Osteocyte (in vitro differentiated cells): ENCODE measurements at regions not wholly inside any gene's neighbourhood (a gene's known extent, or its start where the extent isn't known, plus 50 kb on each side); places are given as distances from the start of the nearest gene placed in this dataset.
"Not testable (repeated sequence)": the region's sequence is repeated elsewhere in the genome, so short reads cannot be mapped to it uniquely, and the experiment has no call there.

Experiments used
- DNase-seq: peaks from one replicate; pipeline ENCODE4 v3.0.0; 2021; ENCODE audit warnings: mixed read lengths; ENCODE audit not compliant: unreplicated experiment; ENCODE audit errors: extremely low spot score
- H3K27ac Mint-ChIP-seq: one replicate; pipeline ENCODE4 v1.8.0; 2021; ENCODE audit warnings: mild to moderate bottlenecking, mixed read lengths; ENCODE audit not compliant: unreplicated experiment
- H3K27me3 Mint-ChIP-seq: one replicate; pipeline ENCODE4 v1.8.0; 2021; ENCODE audit warnings: mixed read lengths; ENCODE audit not compliant: unreplicated experiment
- H3K36me3 Mint-ChIP-seq: one replicate; pipeline ENCODE4 v1.8.0; 2021; ENCODE audit warnings: mixed read lengths; ENCODE audit not compliant: unreplicated experiment
- H3K4me1 Mint-ChIP-seq: one replicate; pipeline ENCODE4 v1.8.0; 2021; ENCODE audit warnings: mixed read lengths; ENCODE audit not compliant: unreplicated experiment
- H3K4me3 Mint-ChIP-seq: one replicate; pipeline ENCODE4 v1.8.0; 2021; ENCODE audit warnings: mild to moderate bottlenecking, moderate library complexity, mixed read lengths; ENCODE audit not compliant: unreplicated experiment
- H3K9me3 Mint-ChIP-seq: one replicate; pipeline ENCODE4 v1.8.0; 2021; ENCODE audit warnings: mixed read lengths; ENCODE audit not compliant: unreplicated experiment
- TF ChIP-seq, protein P1 (sequence below): fragments of 200-600 bp; sonication (generic); IDR thresholded peaks from 2 replicates; pipeline ENCODE4 v1.5.0; 2021; ENCODE audit warnings: antibody characterized with exemption, mild to moderate bottlenecking, moderate library complexity

DNA sequence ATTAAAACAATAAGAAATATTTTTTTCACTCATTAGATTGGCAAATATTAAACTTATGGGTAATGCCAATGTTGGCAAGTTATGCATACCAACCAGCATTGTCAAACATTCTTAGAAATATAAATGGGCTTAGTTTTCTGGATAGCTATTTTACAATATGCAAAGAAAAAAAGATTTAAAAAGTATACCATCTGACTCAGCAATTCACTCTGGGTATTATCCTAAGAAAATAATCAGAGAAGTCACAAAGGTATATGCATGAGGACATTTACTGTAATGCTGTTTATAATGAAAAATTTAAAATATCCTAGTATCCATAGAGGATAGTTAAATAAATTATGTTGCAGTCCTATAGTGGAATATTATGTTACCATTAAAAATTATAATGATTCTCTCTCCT lies 57.4 kb upstream of the PTPDC1 start:
- Mint-ChIP-seq H3K27ac (no peak overlapping the region), H3K4me3 (no peak overlapping the region), H3K27me3 (no peaks in the 10 kb centered on the region), H3K4me1 (peaks cover 20% of the 10 kb centered on the region), H3K36me3 (no peaks in the 10 kb centered on the region), H3K9me3 (peaks cover 7% of the 10 kb centered on the region)
- DNase-seq, result no peak
- TF ChIP-seq, protein P1, sequence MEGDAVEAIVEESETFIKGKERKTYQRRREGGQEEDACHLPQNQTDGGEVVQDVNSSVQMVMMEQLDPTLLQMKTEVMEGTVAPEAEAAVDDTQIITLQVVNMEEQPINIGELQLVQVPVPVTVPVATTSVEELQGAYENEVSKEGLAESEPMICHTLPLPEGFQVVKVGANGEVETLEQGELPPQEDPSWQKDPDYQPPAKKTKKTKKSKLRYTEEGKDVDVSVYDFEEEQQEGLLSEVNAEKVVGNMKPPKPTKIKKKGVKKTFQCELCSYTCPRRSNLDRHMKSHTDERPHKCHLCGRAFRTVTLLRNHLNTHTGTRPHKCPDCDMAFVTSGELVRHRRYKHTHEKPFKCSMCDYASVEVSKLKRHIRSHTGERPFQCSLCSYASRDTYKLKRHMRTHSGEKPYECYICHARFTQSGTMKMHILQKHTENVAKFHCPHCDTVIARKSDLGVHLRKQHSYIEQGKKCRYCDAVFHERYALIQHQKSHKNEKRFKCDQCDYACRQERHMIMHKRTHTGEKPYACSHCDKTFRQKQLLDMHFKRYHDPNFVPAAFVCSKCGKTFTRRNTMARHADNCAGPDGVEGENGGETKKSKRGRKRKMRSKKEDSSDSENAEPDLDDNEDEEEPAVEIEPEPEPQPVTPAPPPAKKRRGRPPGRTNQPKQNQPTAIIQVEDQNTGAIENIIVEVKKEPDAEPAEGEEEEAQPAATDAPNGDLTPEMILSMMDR, result no peak

DNA sequence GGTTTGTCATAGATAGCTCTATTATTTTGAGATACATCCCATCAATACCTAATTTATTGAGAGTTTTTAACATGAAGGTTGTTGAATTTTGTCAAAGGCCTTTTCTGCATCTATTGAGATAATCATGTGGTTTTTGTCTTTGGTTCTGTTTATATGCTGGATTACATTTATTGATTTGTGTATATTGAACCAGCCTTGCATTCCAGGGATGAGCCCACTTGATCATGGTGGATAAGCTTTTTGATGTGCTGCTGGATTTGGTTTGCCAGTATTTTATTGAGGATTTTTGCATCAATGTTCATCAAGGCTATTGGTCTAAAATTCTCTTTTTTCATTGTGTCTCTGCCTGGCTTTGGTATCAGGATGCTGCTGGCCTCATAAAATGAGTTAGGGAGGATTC lies 61.8 kb upstream of the PTPDC1 start:
- not testable (repeated sequence) for H3K4me3 Mint-ChIP-seq

DNA sequence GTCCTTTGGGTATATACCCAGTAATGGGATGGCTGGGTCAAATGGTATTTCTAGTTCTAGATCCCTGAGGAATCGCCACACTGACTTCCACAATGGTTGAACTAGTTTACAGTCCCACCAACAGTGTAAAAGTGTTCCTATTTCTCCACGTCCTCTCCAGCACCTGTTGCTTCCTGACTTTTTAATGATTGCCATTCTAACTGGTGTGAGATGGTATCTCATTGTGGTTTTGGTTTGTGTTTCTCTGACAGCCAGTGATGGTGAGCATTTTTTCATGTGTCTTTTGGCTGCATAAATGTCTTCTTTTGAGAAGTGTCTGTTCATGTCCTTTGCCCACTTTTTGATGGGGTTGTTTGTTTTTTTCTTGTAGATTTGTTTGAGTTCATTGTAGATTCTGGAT lies 63.4 kb upstream of the PTPDC1 start:
- not testable (repeated sequence) for H3K27me3 Mint-ChIP-seq, H3K4me3 Mint-ChIP-seq, H3K9me3 Mint-ChIP-seq, H3K27ac Mint-ChIP-seq, H3K36me3 Mint-ChIP-seq, DNase-seq
- H3K4me1 Mint-ChIP-seq, result peaks cover 20% of the 10 kb centered on the region

More for the DNA sequence above, 61.8 kb upstream of the PTPDC1 start:
- H3K27me3 Mint-ChIP-seq, H3K9me3 Mint-ChIP-seq, H3K36me3 Mint-ChIP-seq, DNase-seq, H3K27ac Mint-ChIP-seq: not testable (repeated sequence)
- H3K4me1 Mint-ChIP-seq, result peaks cover 20% of the 10 kb centered on the region

DNA sequence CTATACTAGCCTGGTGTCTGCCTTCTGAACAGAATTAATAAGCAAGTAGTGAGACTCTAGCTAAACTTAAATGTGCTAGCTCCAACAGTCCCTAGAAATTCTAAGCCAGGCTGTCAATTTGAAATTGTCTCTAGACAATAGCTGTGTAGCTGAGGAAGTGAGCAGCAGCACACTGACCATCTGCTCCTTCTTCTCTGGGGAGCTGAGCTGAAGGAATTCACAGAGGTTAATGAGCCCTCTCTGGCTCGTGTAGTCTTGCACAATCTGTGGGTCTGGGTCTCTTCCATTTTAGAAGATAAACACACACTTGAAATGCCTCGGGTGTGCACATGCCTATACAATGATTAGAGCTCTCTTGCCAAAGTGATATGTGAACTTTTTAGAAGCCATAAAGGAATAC lies 63.5 kb upstream of the BARX1 start:
- Mint-ChIP-seq H3K27ac (peak overlapping the region; percentile 5), H3K4me1 (peaks cover 20% of the 10 kb centered on the region), H3K36me3 (no peaks in the 10 kb centered on the region), H3K9me3 (no peaks in the 10 kb centered on the region), H3K4me3 (no peak overlapping the region), H3K27me3 (peaks cover 2% of the 10 kb centered on the region)
- no peak for DNase-seq
- TF ChIP-seq, protein P1, result no peak

DNA sequence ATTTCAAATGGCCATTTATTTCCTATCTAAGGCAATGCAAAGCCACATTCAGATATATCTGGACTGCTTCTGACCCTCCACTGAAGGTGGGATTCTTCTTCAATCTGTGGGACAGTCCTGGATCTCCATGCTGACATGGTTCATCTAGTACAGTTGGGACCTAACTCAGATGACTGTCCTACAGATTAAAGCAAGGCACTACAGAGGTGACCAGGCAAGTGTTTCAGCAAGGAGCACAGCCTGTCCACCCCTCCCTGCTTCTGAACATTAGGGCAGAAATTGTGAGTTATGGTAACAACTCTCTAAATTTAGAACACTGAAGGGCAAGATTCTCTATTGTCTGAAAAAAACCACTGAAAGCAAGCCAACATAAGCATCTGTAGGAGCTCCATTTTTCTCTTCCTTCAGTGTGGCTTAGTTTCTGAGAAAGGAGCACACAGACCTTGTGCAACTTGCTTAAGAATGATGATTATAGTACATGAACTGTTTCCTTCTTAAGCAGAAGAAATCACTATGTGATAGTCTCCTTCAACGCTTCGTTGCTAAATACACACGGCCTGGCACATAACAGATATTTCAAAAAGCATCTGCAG lies 62.9 kb upstream of the BARX1 start:
- H3K4me3 Mint-ChIP-seq, result no peak overlapping the region
- DNase-seq, result no peak
- no peaks in the 10 kb centered on the region for H3K9me3 Mint-ChIP-seq
- no peaks in the 10 kb centered on the region for H3K36me3 Mint-ChIP-seq
- no peak overlapping the region for H3K27ac Mint-ChIP-seq
- H3K4me1 Mint-ChIP-seq, result peaks cover 20% of the 10 kb centered on the region
- peaks cover 4% of the 10 kb centered on the region for H3K27me3 Mint-ChIP-seq
- TF ChIP-seq, protein P1, result no peak

DNA sequence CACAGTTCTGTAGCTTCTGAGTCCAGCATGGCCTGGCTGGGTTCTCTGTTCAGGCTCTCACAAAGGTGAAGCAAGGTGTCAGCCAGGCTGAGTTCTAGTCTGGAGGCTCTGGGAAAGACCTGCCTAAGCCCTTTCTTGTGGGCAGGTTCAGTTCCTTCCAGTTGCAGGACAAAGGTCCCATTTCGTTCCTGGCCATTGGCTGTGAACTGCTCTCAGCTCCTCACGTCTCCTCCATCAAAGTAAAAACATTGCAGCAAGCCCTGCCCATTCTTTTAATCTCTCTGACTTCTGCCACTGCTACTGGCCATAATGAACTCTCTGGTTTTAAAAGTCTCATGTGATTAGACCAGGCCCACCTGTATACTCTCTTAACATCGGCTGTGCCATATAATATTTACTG lies 61.6 kb upstream of the BARX1 start:
- Mint-ChIP-seq H3K27ac (no peak overlapping the region), H3K4me1 (peaks cover 20% of the 10 kb centered on the region), H3K36me3 (no peaks in the 10 kb centered on the region), H3K4me3 (no peak overlapping the region), H3K9me3 (no peaks in the 10 kb centered on the region), H3K27me3 (peaks cover 10% of the 10 kb centered on the region)
- TF ChIP-seq, protein P1, result no peak
- no peak for DNase-seq
